GM19328 (cell line): ENCODE measurements at regions not wholly inside any gene's neighbourhood (a gene's known extent, or its start where the extent isn't known, plus 50 kb on each side); places are given as distances from the start of the nearest gene placed in this dataset.
"Not testable (repeated sequence)": the region's sequence is repeated elsewhere in the genome, so short reads cannot be mapped to it uniquely, and the experiment has no call there.

Experiments
- ATAC-seq: cut with Tn5 transposase; IDR thresholded peaks from one replicate; pipeline ENCODE4 v1.9.1; 2021; ENCODE audit warnings: mild to moderate bottlenecking, moderate library complexity; ENCODE audit not compliant: unreplicated experiment

DNA sequence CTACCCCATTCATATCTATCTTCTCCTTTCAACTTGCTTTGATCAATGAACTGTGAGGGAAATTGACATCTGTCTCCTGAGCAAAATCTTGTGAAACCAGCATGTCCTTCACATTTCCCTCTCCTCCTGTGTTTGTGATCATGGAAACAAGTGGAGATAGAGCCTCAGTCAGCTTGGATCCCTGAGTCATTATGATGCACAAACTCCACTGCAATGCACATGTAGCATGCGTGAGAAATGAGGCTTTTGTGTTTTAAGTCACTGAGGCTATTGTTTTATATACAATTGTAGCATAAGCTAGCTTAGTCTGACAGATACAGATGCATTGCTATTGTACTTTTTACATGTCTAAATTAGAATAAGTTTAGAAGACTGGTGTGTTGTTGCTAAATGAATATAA lies 85.2 kb upstream of the HNMT start:
- ATAC-seq: no peak

DNA sequence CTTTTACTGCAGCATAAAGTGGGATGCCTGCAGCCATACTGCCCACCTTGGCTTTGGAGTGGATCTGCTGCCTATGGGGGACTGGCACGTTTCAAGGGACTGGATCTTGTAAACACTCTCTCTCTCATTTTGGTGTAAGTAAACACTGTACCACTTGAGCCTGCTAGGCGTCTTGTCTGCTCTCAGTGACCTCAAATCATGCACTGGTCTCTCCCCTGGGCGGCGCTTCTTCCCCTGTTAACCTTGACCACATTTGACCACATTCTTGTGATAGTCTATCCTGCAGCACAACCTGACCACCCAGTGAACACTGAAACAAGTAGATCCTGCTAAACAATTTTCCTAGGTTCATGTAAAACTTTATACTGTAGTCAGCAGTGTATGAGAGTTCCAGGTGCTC lies 82.6 kb upstream of the HNMT start:
- ATAC-seq: no peak

DNA sequence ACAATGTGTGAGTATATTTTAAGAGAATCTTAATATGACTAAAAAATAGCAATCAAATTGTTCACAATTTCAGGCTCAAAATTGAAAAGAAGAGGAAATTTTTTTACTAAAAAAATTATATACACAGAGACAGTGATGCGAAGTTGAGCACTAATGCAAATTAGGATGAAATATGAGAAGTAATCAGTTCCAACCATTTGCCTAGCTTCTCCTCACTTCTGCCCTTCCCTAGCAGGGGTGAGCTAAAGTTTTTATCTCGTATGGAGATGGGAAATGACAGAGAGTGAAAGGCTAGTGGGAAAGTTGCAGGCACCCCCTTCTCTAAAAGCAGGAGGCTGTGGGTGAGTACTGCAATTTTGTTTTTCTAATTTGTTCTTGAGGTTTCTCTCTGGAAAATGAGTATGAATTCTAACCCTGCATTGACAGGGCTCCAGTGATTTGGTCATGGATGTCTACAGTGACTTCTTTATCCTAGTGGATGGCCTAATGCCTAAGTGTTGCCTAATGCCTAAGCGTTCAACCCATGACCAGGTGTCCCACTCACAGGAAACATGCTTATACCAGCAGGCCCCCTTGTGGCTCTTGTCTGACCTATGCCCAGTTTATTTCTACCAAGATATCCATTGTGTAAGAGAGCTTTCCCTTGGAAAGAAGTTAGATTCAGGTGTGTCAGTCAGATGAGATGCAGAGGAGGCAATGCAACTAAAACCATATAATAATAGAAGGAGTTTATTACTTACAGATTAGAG lies 78.0 kb upstream of the HNMT start:
- ATAC-seq: no peak

DNA sequence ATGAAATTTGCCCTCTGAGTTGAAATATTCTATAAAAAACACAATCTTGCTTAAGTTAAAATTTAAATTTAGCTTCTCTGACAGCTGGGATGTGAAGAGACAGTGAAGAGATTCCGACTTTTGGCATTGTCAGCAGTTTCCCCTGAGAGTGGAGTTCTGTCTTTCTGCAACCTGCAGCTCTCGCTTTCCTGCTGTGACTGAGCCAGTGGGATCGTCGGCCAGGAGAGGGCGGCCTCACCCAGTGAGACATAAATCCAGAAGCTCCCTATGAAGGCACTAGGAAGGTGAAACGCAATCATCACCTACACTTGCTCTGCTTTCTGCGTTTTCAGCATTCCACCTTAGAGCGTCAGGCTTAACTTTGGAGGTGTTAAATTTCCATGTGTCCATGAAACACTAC lies 75.4 kb upstream of the HNMT start:
- no peak for ATAC-seq

DNA sequence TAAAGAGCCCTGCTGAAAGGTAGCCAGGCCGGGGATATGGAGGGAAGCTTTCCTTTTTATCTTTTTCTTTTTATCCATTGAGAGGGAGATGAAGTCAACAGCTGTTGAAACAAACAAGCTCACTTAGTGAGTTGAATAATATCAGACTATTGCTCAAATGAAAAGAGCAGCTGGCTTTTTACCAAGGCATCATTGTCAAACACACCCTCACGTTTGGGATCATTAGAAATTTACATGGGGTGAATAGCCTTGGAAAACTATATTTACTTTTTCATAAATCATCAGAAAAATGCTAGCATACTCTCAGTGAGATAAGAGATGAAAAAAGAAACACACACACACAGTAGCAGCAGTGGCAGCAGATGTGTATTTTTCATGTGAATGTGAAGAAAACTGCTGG lies 71.5 kb upstream of the HNMT start:
- no peak for ATAC-seq

DNA sequence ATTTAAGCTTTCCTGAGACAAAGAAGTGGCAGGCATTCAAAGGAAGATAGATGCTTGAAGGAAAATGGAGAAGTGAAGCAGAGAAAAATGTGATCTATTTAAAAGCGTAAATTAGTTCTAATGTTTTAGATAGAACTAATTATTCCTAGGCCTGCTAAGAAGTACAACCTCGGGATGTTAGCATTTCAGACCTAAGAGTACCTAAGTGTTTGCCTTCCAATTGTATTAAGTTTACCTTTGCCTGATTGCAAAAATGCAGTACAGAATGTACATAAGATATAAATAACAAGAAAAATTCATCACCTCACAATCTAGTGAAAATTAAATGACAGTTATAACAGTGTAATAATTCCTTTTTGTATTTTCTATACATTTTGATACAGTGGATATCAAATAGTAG lies 71.1 kb upstream of the HNMT start:
- ATAC-seq: no peak

DNA sequence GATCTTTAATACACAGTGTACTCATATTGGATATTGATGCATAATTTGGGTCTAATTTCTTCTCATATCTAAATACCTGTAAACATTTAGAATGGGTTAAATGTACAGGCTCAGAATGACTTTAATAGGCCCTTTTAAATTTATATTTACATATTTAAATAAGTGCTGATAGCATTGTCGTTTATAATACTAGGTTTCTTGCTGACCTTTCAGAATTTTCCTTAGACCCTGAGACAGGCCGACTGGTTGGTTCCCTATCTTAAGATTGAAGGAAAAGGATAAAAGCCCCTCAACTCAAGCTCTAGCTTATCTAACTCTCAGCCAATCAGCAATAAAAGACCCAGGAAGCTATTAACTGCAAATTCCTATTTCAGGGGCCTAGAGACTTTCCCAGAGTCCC lies 67.8 kb upstream of the HNMT start:
- ATAC-seq: no peak

DNA sequence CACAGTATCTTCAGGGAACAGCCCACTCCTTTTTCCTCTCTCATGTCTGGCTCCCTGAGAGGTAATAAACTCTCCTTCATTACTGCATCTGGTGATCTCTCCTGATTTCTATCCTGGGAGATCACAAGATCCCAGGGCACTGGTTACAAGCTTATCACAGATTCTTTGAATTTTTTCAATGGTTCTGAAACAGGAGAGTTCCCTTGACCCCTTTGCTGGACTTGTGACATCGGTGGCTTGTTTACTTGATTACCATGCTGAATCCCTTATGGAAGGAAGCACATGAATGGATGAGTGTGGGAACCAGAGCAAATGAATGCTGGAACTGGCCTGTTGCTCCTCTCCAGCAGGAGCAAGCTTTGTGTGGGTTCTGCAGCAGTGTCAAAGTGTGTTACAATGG lies 67.2 kb upstream of the HNMT start:
- no peak for ATAC-seq

DNA sequence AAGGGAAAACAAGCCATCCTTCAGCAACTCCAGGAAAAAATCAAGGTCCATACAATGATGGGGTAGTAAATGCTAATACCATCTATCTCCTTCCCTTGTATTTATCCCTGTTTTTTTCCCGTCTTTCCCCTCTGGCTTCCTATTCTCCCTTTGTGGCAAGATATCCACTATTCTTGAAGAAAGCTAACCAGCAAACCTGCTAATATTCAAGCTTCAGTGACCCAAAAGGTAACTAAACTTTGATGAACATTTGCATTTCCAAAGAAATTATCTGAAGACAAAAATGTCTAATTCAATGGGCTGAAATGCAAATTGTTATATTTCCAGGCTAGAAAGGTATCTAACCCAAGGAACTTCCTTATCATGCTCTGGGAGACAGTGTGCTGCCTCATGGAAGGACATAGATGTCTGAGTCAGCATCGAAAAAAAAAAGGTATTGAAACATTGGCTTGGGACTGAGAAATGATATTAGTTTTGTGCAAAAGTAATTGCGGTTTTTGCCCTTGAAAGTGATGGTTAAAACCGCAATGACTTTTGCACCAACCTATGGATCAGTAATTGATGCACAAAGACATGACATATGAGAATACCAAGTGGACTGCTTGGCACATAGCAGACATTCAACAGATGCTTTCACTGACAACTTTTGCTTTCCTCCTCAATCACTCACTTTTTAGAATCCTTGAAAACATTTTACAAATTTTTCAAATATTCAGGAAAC lies 63.7 kb upstream of the HNMT start:
- no peak for ATAC-seq

DNA sequence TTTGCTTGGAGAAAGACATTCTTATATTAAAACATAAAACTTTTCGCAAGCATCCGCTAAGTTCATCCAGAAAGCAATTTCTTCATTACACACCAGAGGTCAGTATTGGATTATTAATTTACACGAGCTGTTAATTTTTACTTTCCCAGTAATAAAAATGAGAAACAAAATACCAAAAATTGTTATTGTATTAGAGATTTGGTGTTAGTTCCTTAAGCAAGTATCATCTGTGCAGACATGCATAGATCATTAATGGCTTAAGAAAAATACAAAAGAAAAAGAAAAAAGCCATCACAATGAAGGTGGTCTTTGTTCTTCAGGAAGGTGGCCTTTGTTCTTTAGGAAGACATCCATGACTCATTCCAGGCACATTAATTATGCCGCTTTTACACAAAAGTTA lies 53.6 kb upstream of the HNMT start:
- ATAC-seq: no peak

DNA sequence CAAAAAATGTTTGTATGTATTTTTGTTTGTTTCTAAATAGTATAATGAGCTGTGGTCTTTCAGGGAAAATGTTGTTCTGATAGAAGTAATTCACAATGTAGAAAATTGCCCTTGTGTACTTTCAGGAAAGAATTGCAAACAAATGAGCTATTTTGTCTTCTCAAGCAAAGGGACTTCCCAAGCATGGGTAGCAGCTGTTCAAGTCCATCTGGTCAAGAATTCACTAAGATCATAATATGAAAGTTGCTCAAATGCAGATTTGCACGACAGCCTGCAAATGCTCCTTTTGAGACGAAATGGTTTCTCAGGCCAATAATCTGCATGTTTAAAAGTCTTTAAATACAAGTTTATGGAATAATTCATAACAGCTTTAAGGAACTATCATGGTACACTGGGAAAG lies 51.9 kb upstream of the HNMT start:
- no peak for ATAC-seq

DNA sequence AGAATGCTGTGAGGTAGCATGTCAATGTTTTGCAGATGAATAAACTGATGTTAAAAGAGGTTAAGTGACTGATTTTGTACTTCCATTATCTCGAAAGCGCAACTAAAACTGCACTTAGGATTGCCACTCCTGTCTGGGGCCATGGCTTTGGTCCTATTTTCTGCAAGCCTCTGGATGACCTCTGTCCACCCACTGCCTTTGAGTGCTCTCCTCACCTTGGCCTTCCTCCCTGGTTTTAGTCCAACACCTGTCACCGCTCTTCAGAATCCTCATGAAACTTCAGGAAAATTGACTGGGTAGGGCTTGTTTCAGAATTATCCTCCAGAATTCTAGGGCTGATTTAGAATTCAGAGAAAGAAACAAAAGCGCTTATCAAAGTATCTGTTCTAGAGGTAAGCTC lies 51.1 kb upstream of the HNMT start:
- ATAC-seq: no peak

DNA sequence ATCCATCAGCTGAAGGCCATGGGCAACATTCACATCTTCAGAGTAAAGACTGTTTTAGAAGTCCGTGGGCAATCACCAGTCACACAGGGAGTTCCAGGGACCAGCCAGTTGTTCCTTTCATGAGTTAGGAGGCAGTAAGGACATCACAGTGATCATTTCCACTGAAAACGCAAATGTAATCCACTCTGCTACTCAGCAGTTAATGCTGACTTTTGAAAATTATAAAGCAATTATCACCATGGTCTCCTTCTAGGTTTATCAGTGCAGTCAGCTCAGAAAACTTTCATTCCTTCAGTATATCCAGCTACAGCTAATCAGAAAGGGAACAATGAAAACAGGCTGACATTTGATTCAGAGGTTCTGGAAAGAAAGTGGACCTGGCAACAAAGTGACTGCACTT lies 50.6 kb upstream of the HNMT start:
- not testable (repeated sequence) for ATAC-seq
